ES-I3 (cell line): ENCODE measurements at regions not wholly inside any gene's neighbourhood (a gene's known extent, or its start where the extent isn't known, plus 50 kb on each side); places are given as distances from the start of the nearest gene placed in this dataset.

Source experiments
- H3K36me3 ChIP-seq: 2 replicates; pipeline ENCODE4 v1.6.1; 2013; ENCODE audit warnings: mild to moderate bottlenecking, low read length, control low read depth, moderate library complexity; ENCODE audit not compliant: insufficient read depth
- H3K4me1 ChIP-seq: 2 replicates; pipeline ENCODE4 v1.6.1; 2013; ENCODE audit warnings: mild to moderate bottlenecking, control low read depth, low read length; ENCODE audit not compliant: insufficient read depth
- H3K9ac ChIP-seq: 2 replicates; pipeline ENCODE4 v1.6.1; 2013; ENCODE audit warnings: low read depth, mild to moderate bottlenecking, low read length, moderate library complexity
- H3K9me3 ChIP-seq: 2 replicates; pipeline ENCODE4 v1.6.1; 2013; ENCODE audit warnings: mild to moderate bottlenecking, low read length, moderate library complexity; ENCODE audit not compliant: control insufficient read depth, insufficient read depth

- Histone ChIP-seq H3K36me3 (no peaks in the 10 kb centered on the region), H3K9me3 (no peaks in the 10 kb centered on the region; the same call in 1 of the 2 replicates), H3K4me1 (peaks cover 20% of the 10 kb centered on the region), H3K9ac (no peak overlapping the region)
Observed at GRCh38 chr16:54503011-54503855, 216.6 kb upstream of the IRX3 start.

GRCh38 chr16:54501797-54502196 is 215.2 kb upstream of the IRX3 start:
- Histone ChIP-seq H3K9me3 (peaks cover 4% of the 10 kb centered on the region; the same call in 1 of the 2 replicates), H3K4me1 (peaks cover 9% of the 10 kb centered on the region), H3K36me3 (no peaks in the 10 kb centered on the region), H3K9ac (no peak overlapping the region)

- Histone ChIP-seq H3K9me3 (peaks cover 4% of the 10 kb centered on the region; the same call in 1 of the 2 replicates), H3K4me1 (no peaks in the 10 kb centered on the region), H3K36me3 (no peaks in the 10 kb centered on the region), H3K9ac (no peak overlapping the region)
Observed at GRCh38 chr16:54493594-54493993, 207.0 kb upstream of the IRX3 start.

- Histone ChIP-seq H3K9ac (no peak overlapping the region), H3K36me3 (no peaks in the 10 kb centered on the region), H3K4me1 (no peaks in the 10 kb centered on the region), H3K9me3 (peaks cover 3% of the 10 kb centered on the region; the same call in 1 of the 2 replicates)
Observed at GRCh38 chr16:54493061-54493460, 206.5 kb upstream of the IRX3 start.

GRCh38 chr16:54490112-54490488 is 203.5 kb upstream of the IRX3 start:
- Histone ChIP-seq H3K9me3 (no peaks in the 10 kb centered on the region), H3K9ac (no peak overlapping the region), H3K4me1 (no peaks in the 10 kb centered on the region), H3K36me3 (no peaks in the 10 kb centered on the region)

GRCh38 chr16:54489225-54490111 is 202.9 kb upstream of the IRX3 start:
- Histone ChIP-seq H3K9ac (no peak overlapping the region), H3K4me1 (no peaks in the 10 kb centered on the region), H3K9me3 (no peaks in the 10 kb centered on the region), H3K36me3 (no peaks in the 10 kb centered on the region)

GRCh38 chr16:54488729-54489128 is 202.1 kb upstream of the IRX3 start:
- Histone ChIP-seq H3K36me3 (no peaks in the 10 kb centered on the region), H3K9me3 (no peaks in the 10 kb centered on the region), H3K4me1 (no peaks in the 10 kb centered on the region), H3K9ac (no peak overlapping the region)

- no peaks in the 10 kb centered on the region for H3K36me3 ChIP-seq
- H3K4me1 ChIP-seq, result no peaks in the 10 kb centered on the region
- no peaks in the 10 kb centered on the region for H3K9me3 ChIP-seq
- no peak overlapping the region for H3K9ac ChIP-seq
Observed at GRCh38 chr16:54487933-54488332, 201.3 kb upstream of the IRX3 start.

GRCh38 chr16:54484700-54485099 is 198.1 kb upstream of the IRX3 start:
- no peaks in the 10 kb centered on the region for H3K9me3 ChIP-seq
- no peaks in the 10 kb centered on the region for H3K36me3 ChIP-seq
- no peaks in the 10 kb centered on the region for H3K4me1 ChIP-seq
- H3K9ac ChIP-seq, result no peak overlapping the region

- Histone ChIP-seq H3K36me3 (no peaks in the 10 kb centered on the region), H3K4me1 (no peaks in the 10 kb centered on the region), H3K9me3 (no peaks in the 10 kb centered on the region), H3K9ac (no peak overlapping the region)
Observed at GRCh38 chr16:54482892-54483574, 196.4 kb upstream of the IRX3 start.

GRCh38 chr16:54480429-54480828 is 193.8 kb upstream of the IRX3 start:
- H3K36me3 ChIP-seq, result no peaks in the 10 kb centered on the region
- H3K4me1 ChIP-seq, result no peaks in the 10 kb centered on the region
- no peak overlapping the region for H3K9ac ChIP-seq
- H3K9me3 ChIP-seq, result no peaks in the 10 kb centered on the region

- no peaks in the 10 kb centered on the region for H3K36me3 ChIP-seq
- no peaks in the 10 kb centered on the region for H3K9me3 ChIP-seq
- no peak overlapping the region for H3K9ac ChIP-seq
- no peaks in the 10 kb centered on the region for H3K4me1 ChIP-seq
Observed at GRCh38 chr16:54479546-54479945, 193.0 kb upstream of the IRX3 start.

GRCh38 chr16:54477714-54478113 is 191.1 kb upstream of the IRX3 start:
- no peaks in the 10 kb centered on the region for H3K4me1 ChIP-seq
- H3K9me3 ChIP-seq, result no peaks in the 10 kb centered on the region
- no peak overlapping the region for H3K9ac ChIP-seq
- H3K36me3 ChIP-seq, result no peaks in the 10 kb centered on the region

- Histone ChIP-seq H3K9ac (no peak overlapping the region), H3K36me3 (no peaks in the 10 kb centered on the region), H3K9me3 (no peaks in the 10 kb centered on the region), H3K4me1 (no peaks in the 10 kb centered on the region)
Observed at GRCh38 chr16:54475019-54475601, 188.5 kb upstream of the IRX3 start.
